ENCODE measurements at regions not wholly inside any gene's neighbourhood (a gene's known extent, or its start where the extent isn't known, plus 50 kb on each side); places are given as distances from the start of the nearest gene placed in this dataset.

- no peak for DNase-seq
These were observed 52.6 kb upstream of the STX18 start for GRCh38 chr4:4594285-4594920.

DNA sequence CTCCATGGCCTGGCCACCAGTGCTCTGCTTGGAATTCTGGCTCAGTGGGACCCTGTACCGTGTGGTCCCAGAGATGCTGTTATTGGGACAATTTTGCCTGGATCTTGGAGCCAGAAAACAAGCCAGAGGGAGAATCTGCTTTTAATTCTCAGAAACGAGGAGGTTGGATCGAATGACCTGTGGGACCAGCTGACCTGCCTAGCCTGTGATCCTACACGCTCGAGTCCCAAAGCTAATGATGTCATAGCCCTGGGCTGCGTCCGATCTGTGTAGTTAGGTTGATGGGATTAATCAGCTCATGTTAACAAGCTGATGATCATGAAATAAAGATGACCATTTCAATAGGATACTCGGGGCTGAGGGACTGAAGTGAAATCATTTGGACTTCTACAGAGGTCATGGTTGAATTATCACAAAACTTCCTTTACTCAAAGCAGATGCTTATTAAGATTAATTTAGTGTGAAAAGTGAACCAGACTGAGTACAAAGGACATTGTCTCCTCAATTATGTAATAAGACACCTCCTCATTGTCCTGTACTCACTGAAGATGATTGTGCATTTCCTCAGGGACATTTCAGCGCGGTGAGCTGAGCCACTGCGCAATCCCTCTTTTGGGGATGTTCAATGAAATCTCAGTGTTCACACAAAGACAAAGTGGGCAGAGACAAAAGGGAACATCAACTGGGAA lies 51.9 kb upstream of the STX18 start:
- no peak for DNase-seq

- no peak for DNase-seq
These were observed 50.6 kb upstream of the STX18 start for GRCh38 chr4:4592414-4592813.
